Raji (cell line): ENCODE measurements at regions not wholly inside any gene's neighbourhood (a gene's known extent, or its start where the extent isn't known, plus 50 kb on each side); places are given as distances from the start of the nearest gene placed in this dataset.

Source experiments
- POLR2A ChIP-seq: IDR thresholded peaks from 2 replicates; pipeline ENCODE4 v1.6.1; 2011; ENCODE audit warnings: low read depth, low read length, control low read depth; ENCODE audit not compliant: insufficient read depth

- TF ChIP-seq POLR2A, result no peak
Observed at GRCh38 chr9:78595200-78595945, 298.4 kb downstream of the PSAT1 start.

GRCh38 chr9:78596346-78596745 is 299.4 kb downstream of the PSAT1 start:
- TF ChIP-seq POLR2A, result no peak

- TF ChIP-seq POLR2A, result no peak
Observed at GRCh38 chr9:78598120-78598519, 301.2 kb downstream of the PSAT1 start.

GRCh38 chr9:78599926-78600325 is 303.0 kb downstream of the PSAT1 start:
- no peak for TF ChIP-seq POLR2A

GRCh38 chr9:78601957-78602565 is 305.1 kb downstream of the PSAT1 start:
- TF ChIP-seq POLR2A, result no peak

GRCh38 chr9:78605041-78606000 is 308.4 kb downstream of the PSAT1 start:
- no peak for TF ChIP-seq POLR2A

GRCh38 chr9:78606001-78606379 is 309.1 kb downstream of the PSAT1 start:
- no peak for TF ChIP-seq POLR2A

GRCh38 chr9:78607853-78608252 is 310.9 kb downstream of the PSAT1 start:
- TF ChIP-seq POLR2A, result no peak

- TF ChIP-seq POLR2A, result no peak
Observed at GRCh38 chr9:78609450-78609849, 312.5 kb downstream of the PSAT1 start.

GRCh38 chr9:78612091-78612490 is 315.2 kb downstream of the PSAT1 start:
- no peak for TF ChIP-seq POLR2A

- no peak for TF ChIP-seq POLR2A
Observed at GRCh38 chr9:78613006-78613405, 316.1 kb downstream of the PSAT1 start.

- no peak for TF ChIP-seq POLR2A
Observed at GRCh38 chr9:78614892-78615291, 318.0 kb downstream of the PSAT1 start.

- TF ChIP-seq POLR2A, result no peak
Observed at GRCh38 chr9:78615372-78615771, 318.4 kb downstream of the PSAT1 start.

- no peak for TF ChIP-seq POLR2A
Observed at GRCh38 chr9:78618735-78619134, 321.8 kb downstream of the PSAT1 start.

- no peak for TF ChIP-seq POLR2A
Observed at GRCh38 chr9:78620303-78620702, 323.4 kb downstream of the PSAT1 start.

GRCh38 chr9:78620764-78621163 is 323.8 kb downstream of the PSAT1 start:
- TF ChIP-seq POLR2A, result no peak

GRCh38 chr9:78622126-78622525 is 325.2 kb downstream of the PSAT1 start:
- TF ChIP-seq POLR2A, result no peak
